Keratinocyte (primary cell): ENCODE measurements at regions not wholly inside any gene's neighbourhood (a gene's known extent, or its start where the extent isn't known, plus 50 kb on each side); places are given as distances from the start of the nearest gene placed in this dataset.

Experiments
- DNase-seq: peaks from one replicate; pipeline ENCODE4 v3.0.0-alpha.2; 2011; ENCODE audit warnings: low read depth, missing footprints, low spot score
- FAIRE-seq: peaks from 2 replicates; lab custom pipeline; 2011; peaks lifted over from hg19 to GRCh38; lab: Jason Lieb, UNC
- H2AFZ ChIP-seq: 2 replicates; pipeline ENCODE4 v1.6.0; 2012; ENCODE audit warnings: low read length, control low read depth, inconsistent platforms; ENCODE audit not compliant: control insufficient read depth
- H3K27ac ChIP-seq: 2 replicates; pipeline ENCODE4 v1.5.1; 2011; ENCODE audit warnings: low read length; ENCODE audit not compliant: control insufficient read depth, insufficient read depth
- H3K27me3 ChIP-seq: 3 replicates; pipeline ENCODE4 v1.6.0; 2011; ENCODE audit warnings: low read length; ENCODE audit not compliant: control insufficient read depth, insufficient read depth; ENCODE audit errors: extremely low read depth
- H3K36me3 ChIP-seq, 2 experiments: 2 replicates in 1 of 2; 3 replicates in 1 of 2; pipeline ENCODE4 v1.5.1; 2011; ENCODE audit warnings: low read length in 2 of 2, mild to moderate bottlenecking in 1 of 2; ENCODE audit not compliant: control insufficient read depth in 2 of 2, insufficient read depth in 2 of 2; ENCODE audit errors: extremely low read depth in 1 of 2
- H3K4me1 ChIP-seq: 3 replicates; pipeline ENCODE4 v1.5.1; 2011; ENCODE audit warnings: low read length; ENCODE audit not compliant: control insufficient read depth, insufficient read depth; ENCODE audit errors: extremely low read depth
- H3K4me2 ChIP-seq: 3 replicates; pipeline ENCODE4 v1.6.0; 2011; ENCODE audit warnings: low read depth, low read length; ENCODE audit not compliant: control insufficient read depth, insufficient read depth; ENCODE audit errors: extremely low read depth
- H3K4me3 ChIP-seq, 3 experiments: fragments of 200-600 bp in 1 of 3; sonication (generic) in 1 of 3; 2 replicates in 2 of 3; 3 replicates in 1 of 3; pipeline ENCODE4 v1.5.1; 2011 to 2016; ENCODE audit warnings: low read length in 3 of 3, mild to moderate bottlenecking in 3 of 3, control low read depth in 2 of 3, inconsistent platforms in 1 of 3, low read depth in 1 of 3, mixed read lengths in 1 of 3, mixed run types in 1 of 3, moderate library complexity in 1 of 3; ENCODE audit not compliant: control insufficient read depth in 2 of 3, insufficient read depth in 2 of 3; ENCODE audit errors: extremely low read depth in 1 of 3
- H3K79me2 ChIP-seq: 2 replicates; pipeline ENCODE4 v1.6.0; 2012; ENCODE audit warnings: low read length; ENCODE audit not compliant: control insufficient read depth, insufficient read depth
- H3K9ac ChIP-seq: 3 replicates; pipeline ENCODE4 v1.6.0; 2011; ENCODE audit warnings: low read length; ENCODE audit not compliant: control insufficient read depth, insufficient read depth; ENCODE audit errors: extremely low read depth
- H3K9me1 ChIP-seq: 3 replicates; pipeline ENCODE4 v1.6.0; 2011; ENCODE audit warnings: low read length; ENCODE audit not compliant: control insufficient read depth, insufficient read depth; ENCODE audit errors: extremely low read depth
- H3K9me3 ChIP-seq: 2 replicates; pipeline ENCODE4 v1.5.1; 2012; ENCODE audit warnings: low read depth, low read length; ENCODE audit not compliant: control insufficient read depth
- H4K20me1 ChIP-seq: 3 replicates; pipeline ENCODE4 v1.6.0; 2011; ENCODE audit warnings: low read length; ENCODE audit not compliant: control insufficient read depth, insufficient read depth; ENCODE audit errors: extremely low read depth
- CTCF ChIP-seq, 3 experiments: IDR thresholded peaks in 1 of 3; conservative IDR thresholded peaks in 1 of 3; optimal IDR thresholded peaks in 1 of 3; 2 replicates in 2 of 3; 3 replicates in 1 of 3; pipeline versions ENCODE3 to v1.5.1; 2011; ENCODE audit warnings: low read length in 3 of 3, mild to moderate bottlenecking in 3 of 3, moderate library complexity in 2 of 3, control low read depth in 1 of 3, inconsistent platforms in 1 of 3; ENCODE audit not compliant: insufficient read depth in 2 of 3; ENCODE audit errors: extremely low read depth in 1 of 3
- EZH2 ChIP-seq: IDR thresholded peaks from one replicate; pipeline ENCODE4 v1.6.1; 2012; ENCODE audit warnings: inconsistent platforms, mild to moderate bottlenecking, low read length, moderate library complexity
- dilution Hi-C: fragments of 300-500 bp; cut with MboI; formaldehyde crosslinking; loops from one replicate; pipeline ENCODE4 v1.7.0; 2020; ENCODE audit warnings: low sequenced_read_pairs; ENCODE audit not compliant: extremely low pct_ligation_motif_present

DNA sequence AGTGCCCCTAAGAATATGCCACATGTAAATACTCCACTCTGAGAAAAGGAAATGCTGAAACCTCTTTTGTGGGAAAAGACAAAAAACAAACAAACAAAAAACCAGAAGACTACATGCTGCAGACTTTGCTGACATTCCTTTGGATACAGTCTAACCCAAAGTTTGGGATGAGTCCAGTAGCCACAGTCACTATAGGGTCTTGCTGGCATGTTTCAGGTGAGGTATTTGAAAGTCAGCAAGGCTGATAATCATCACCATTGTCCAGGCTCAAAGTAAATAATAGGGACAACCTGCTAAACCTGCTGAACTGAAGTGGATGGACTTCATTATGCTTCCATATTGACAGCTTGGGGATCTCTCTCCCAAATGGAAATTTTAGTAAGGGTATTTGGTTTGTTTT, 1087.0 kb upstream of the LRRTM3 start:
- H3K4me2 ChIP-seq, result no peak overlapping the region
- no peaks in the 10 kb centered on the region for H3K27me3 ChIP-seq
- DNase-seq, result no peak
- no peak overlapping the region for H3K27ac ChIP-seq
- no peak overlapping the region for H3K9ac ChIP-seq
- no peak for FAIRE-seq
- H3K9me1 ChIP-seq, result no peaks in the 10 kb centered on the region
- H2AFZ ChIP-seq, result no peak overlapping the region
- no peaks in the 10 kb centered on the region for H3K79me2 ChIP-seq
- H3K36me3 ChIP-seq, result no peaks in the 10 kb centered on the region
- no peaks in the 10 kb centered on the region for H3K9me3 ChIP-seq
- no peaks in the 10 kb centered on the region for H3K4me1 ChIP-seq
- no peaks in the 10 kb centered on the region for H4K20me1 ChIP-seq
- no peak for TF ChIP-seq EZH2
- no peak for TF ChIP-seq CTCF (optimal IDR thresholded peaks at IDR 0.05 in 1 of 3, IDR thresholded peaks at IDR 0.05 in 1 of 3, conservative IDR thresholded peaks at IDR 0.05 in 1 of 3; ENCODE audit: extremely low read depth in 1 of 3, insufficient read depth in 2 of 3, low read length in 3 of 3)
- dilution Hi-C loops, result no loop called here
- H3K4me3 ChIP-seq, result no peak overlapping the region

- Histone ChIP-seq H3K9ac (no peak overlapping the region), H3K36me3 (no peaks in the 10 kb centered on the region), H2AFZ (no peak overlapping the region), H3K4me1 (no peaks in the 10 kb centered on the region), H4K20me1 (no peaks in the 10 kb centered on the region), H3K9me1 (no peaks in the 10 kb centered on the region), H3K27me3 (no peaks in the 10 kb centered on the region), H3K9me3 (no peaks in the 10 kb centered on the region), H3K4me3 (no peak overlapping the region), H3K79me2 (no peaks in the 10 kb centered on the region), H3K27ac (no peak overlapping the region), H3K4me2 (no peak overlapping the region)
- DNase-seq (no peak), FAIRE-seq (no peak)
- no peak for TF ChIP-seq EZH2
- TF ChIP-seq CTCF (optimal IDR thresholded peaks at IDR 0.05 in 1 of 3, IDR thresholded peaks at IDR 0.05 in 1 of 3, conservative IDR thresholded peaks at IDR 0.05 in 1 of 3; ENCODE audit: extremely low read depth in 1 of 3, insufficient read depth in 2 of 3, low read length in 3 of 3), result no peak
- dilution Hi-C loops, result no loop called here
Measured at GRCh38 chr10:65843203-65843602, 1082.6 kb upstream of the LRRTM3 start.
